Colonic mucosa (tissue), 4 donors: ENCODE measurements at regions not wholly inside any gene's neighbourhood (a gene's known extent, or its start where the extent isn't known, plus 50 kb on each side); places are given as distances from the start of the nearest gene placed in this dataset.

ENCODE experiments used
- DNase-seq: peaks from one replicate; pipeline ENCODE4 v3.0.0-alpha.2; 2020
- H3K27ac ChIP-seq: fragments of 200-600 bp; one replicate; pipeline ENCODE4 v1.8.0; 2021
- H3K27me3 ChIP-seq: fragments of 200-600 bp; one replicate; pipeline ENCODE4 v1.8.0; 2021
- H3K36me3 ChIP-seq: fragments of 200-600 bp; one replicate; pipeline ENCODE4 v1.8.0; 2021
- H3K4me1 ChIP-seq: fragments of 200-600 bp; one replicate; pipeline ENCODE4 v1.8.0; 2021; ENCODE audit warnings: mild to moderate bottlenecking
- H3K4me3 ChIP-seq: fragments of 200-600 bp; one replicate; pipeline ENCODE4 v1.8.0; 2021
- H3K9ac ChIP-seq, 2 donors: one replicate each; pipeline ENCODE4 v1.7.0; 2013; ENCODE audit warnings: control low read depth in 2 of 2, low read depth in 2 of 2, low read length in 2 of 2
- H3K9me3 ChIP-seq: fragments of 200-600 bp; one replicate; pipeline ENCODE4 v1.8.0; 2021
- intact Hi-C: fragments of 100-400 bp; cut with DNase I; formaldehyde crosslinking; loops from one replicate; pipeline ENCODE4 v1.14.1; 2022
- TF ChIP-seq, protein P1 (sequence below): fragments of 200-600 bp; IDR thresholded peaks from one replicate; pipeline ENCODE4 v1.8.0; 2022; ENCODE audit warnings: antibody characterized with exemption, mild to moderate bottlenecking
- donor health status: healthy.
- donor health status: DM: no; HTN: no; CAD: no.
- donor health status: DM: no; HTN: no; CAD: no.

DNA sequence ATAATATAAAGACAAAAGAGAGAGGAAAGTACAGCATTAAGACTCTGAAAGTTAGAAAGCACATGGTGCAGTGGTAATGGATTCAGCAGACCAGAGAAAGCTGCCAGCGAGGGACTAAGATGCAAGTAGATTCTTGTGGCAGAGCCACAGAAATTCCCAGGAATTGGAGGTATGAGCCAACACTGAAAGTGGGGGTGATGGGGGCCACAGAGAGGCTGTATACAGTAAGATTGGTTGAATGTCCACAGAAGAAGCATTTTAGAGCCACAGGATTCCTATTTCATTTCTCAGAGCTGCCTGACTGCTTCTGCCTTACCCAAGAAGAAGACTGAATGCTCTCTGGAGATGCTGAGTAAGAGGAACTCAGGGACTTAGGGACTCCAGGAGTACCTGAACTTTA, 295.0 kb downstream of the LMO7 start:
- Histone ChIP-seq H3K9ac (no peak overlapping the region), H3K4me3 (no peak overlapping the region), H3K4me1 (no peaks in the 10 kb centered on the region), H3K27ac (no peak overlapping the region), H3K36me3 (no peaks in the 10 kb centered on the region), H3K9me3 (no peaks in the 10 kb centered on the region), H3K27me3 (no peaks in the 10 kb centered on the region)
- TF ChIP-seq, protein P1, sequence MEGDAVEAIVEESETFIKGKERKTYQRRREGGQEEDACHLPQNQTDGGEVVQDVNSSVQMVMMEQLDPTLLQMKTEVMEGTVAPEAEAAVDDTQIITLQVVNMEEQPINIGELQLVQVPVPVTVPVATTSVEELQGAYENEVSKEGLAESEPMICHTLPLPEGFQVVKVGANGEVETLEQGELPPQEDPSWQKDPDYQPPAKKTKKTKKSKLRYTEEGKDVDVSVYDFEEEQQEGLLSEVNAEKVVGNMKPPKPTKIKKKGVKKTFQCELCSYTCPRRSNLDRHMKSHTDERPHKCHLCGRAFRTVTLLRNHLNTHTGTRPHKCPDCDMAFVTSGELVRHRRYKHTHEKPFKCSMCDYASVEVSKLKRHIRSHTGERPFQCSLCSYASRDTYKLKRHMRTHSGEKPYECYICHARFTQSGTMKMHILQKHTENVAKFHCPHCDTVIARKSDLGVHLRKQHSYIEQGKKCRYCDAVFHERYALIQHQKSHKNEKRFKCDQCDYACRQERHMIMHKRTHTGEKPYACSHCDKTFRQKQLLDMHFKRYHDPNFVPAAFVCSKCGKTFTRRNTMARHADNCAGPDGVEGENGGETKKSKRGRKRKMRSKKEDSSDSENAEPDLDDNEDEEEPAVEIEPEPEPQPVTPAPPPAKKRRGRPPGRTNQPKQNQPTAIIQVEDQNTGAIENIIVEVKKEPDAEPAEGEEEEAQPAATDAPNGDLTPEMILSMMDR: no peak
- no peak for DNase-seq
- intact Hi-C loops: no loop called here

- Histone ChIP-seq H3K27ac (no peak overlapping the region), H3K9me3 (no peaks in the 10 kb centered on the region), H3K9ac (no peak overlapping the region), H3K4me1 (no peaks in the 10 kb centered on the region), H3K36me3 (no peaks in the 10 kb centered on the region), H3K4me3 (no peak overlapping the region), H3K27me3 (no peaks in the 10 kb centered on the region)
- TF ChIP-seq, protein P1: no peak
- no peak for DNase-seq
- intact Hi-C loops: no loop called here
These were observed 292.9 kb downstream of the LMO7 start for GRCh38 chr13:75929076-75929475.

DNA sequence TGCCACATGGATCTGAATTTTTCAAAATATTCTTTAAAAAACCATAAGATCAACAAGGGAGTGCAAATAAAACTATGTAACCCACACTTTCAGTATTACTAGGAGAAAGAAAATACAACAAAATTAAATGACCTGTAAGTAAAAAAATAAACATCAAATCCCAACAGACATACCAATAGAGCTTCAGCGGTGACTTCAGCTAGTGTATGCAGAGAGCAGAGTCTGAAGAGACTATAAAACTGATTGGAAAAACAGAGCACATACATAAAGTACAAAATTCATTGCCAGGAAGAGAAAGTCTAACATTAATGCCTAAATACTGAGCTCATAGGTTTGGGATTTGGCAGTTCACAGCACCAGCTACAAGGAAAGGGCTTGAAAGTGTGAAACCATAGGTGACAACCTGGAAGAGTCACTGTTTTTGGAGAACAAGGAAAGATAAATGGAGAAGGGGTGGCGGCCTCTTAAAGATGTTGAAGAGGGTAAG, 291.1 kb downstream of the LMO7 start:
- Histone ChIP-seq H3K4me1 (no peaks in the 10 kb centered on the region), H3K27me3 (no peaks in the 10 kb centered on the region), H3K27ac (no peak overlapping the region), H3K9ac (no peak overlapping the region), H3K9me3 (no peaks in the 10 kb centered on the region), H3K36me3 (no peaks in the 10 kb centered on the region), H3K4me3 (no peak overlapping the region)
- DNase-seq: no peak
- TF ChIP-seq, protein P1: no peak
- intact Hi-C loops: no loop called here

- no peaks in the 10 kb centered on the region for H3K27me3 ChIP-seq
- no peaks in the 10 kb centered on the region for H3K9me3 ChIP-seq
- no peaks in the 10 kb centered on the region for H3K36me3 ChIP-seq
- no peak overlapping the region for H3K9ac ChIP-seq
- H3K4me3 ChIP-seq: no peak overlapping the region
- no peaks in the 10 kb centered on the region for H3K4me1 ChIP-seq
- H3K27ac ChIP-seq: no peak overlapping the region
- intact Hi-C loops: no loop called here
- TF ChIP-seq, protein P1: no peak
- DNase-seq: no peak
These were observed 284.4 kb downstream of the LMO7 start for GRCh38 chr13:75920536-75920935.

DNA sequence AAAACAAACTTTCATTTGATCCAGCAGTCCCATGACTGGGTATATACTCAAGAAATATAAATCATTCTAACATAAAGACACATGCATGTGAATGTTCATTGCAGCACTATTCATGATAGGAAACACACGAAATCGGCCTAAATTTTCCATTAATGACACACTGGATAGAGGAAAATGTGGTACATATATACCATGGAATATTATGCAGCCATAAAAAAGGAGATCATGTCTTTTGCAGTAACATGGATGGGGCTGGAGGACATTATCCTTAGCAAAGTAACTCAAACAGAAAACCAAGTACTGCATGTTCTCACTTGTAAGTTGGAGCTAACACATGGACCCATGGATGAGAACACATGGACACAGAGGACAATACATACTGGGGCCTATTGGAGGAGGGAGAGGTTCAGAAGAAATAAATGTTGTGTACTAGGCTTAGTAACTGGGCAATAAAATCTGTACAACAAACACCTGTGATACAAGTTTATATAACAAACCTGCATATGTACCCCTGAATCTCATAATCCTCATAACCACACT, 283.6 kb downstream of the LMO7 start:
- H3K4me1 ChIP-seq: no peaks in the 10 kb centered on the region
- TF ChIP-seq, protein P1: no peak
- no peaks in the 10 kb centered on the region for H3K27me3 ChIP-seq
- H3K4me3 ChIP-seq: no peak overlapping the region
- H3K9ac ChIP-seq: no peak overlapping the region
- intact Hi-C loops: no loop called here
- H3K36me3 ChIP-seq: no peaks in the 10 kb centered on the region
- no peak overlapping the region for H3K27ac ChIP-seq
- no peaks in the 10 kb centered on the region for H3K9me3 ChIP-seq
- DNase-seq: no peak
